HuH-7 (cell line): ENCODE measurements at regions not wholly inside any gene's neighbourhood (a gene's known extent, or its start where the extent isn't known, plus 50 kb on each side); places are given as distances from the start of the nearest gene placed in this dataset.

ENCODE experiments used
- DNase-seq: peaks from one replicate; pipeline ENCODE4 v3.0.0; 2011; ENCODE audit warnings: low spot score

GRCh38 chr11:128261011-128261421 is 326.3 kb downstream of the ETS1 start:
- DNase-seq = no peak

GRCh38 chr11:128260398-128260797 is 327.0 kb downstream of the ETS1 start:
- no peak for DNase-seq

GRCh38 chr11:128259816-128260215 is 327.5 kb downstream of the ETS1 start:
- DNase-seq = no peak

- no peak for DNase-seq
These were observed 332.4 kb downstream of the ETS1 start for GRCh38 chr11:128254941-128255340.

- no peak for DNase-seq
These were observed 336.2 kb downstream of the ETS1 start for GRCh38 chr11:128251140-128251539.

- no peak for DNase-seq
These were observed 336.9 kb downstream of the ETS1 start for GRCh38 chr11:128250482-128250881.

- no peak for DNase-seq
These were observed 340.4 kb downstream of the ETS1 start for GRCh38 chr11:128246810-128247594.

- DNase-seq = no peak
These were observed 341.0 kb downstream of the ETS1 start for GRCh38 chr11:128246364-128246801.

GRCh38 chr11:128244871-128245270 is 342.5 kb downstream of the ETS1 start:
- no peak for DNase-seq

GRCh38 chr11:128242451-128242850 is 344.9 kb downstream of the ETS1 start:
- no peak for DNase-seq

- DNase-seq = no peak
These were observed 346.8 kb downstream of the ETS1 start for GRCh38 chr11:128240546-128240945.

- DNase-seq = no peak
These were observed 348.1 kb downstream of the ETS1 start for GRCh38 chr11:128239306-128239705.

GRCh38 chr11:128238521-128239265 is 348.7 kb downstream of the ETS1 start:
- no peak for DNase-seq

- DNase-seq = no peak
These were observed 350.6 kb downstream of the ETS1 start for GRCh38 chr11:128236506-128237498.

- no peak for DNase-seq
These were observed 351.4 kb downstream of the ETS1 start for GRCh38 chr11:128235958-128236357.

- no peak for DNase-seq
These were observed 351.9 kb downstream of the ETS1 start for GRCh38 chr11:128235426-128235825.

- DNase-seq = no peak
These were observed 353.2 kb downstream of the ETS1 start for GRCh38 chr11:128234143-128234542.

- no peak for DNase-seq
These were observed 354.8 kb downstream of the ETS1 start for GRCh38 chr11:128232588-128232987.

- no peak for DNase-seq
These were observed 355.4 kb downstream of the ETS1 start for GRCh38 chr11:128231845-128232410.

- DNase-seq = no peak
These were observed 359.9 kb downstream of the ETS1 start for GRCh38 chr11:128227466-128227865.

GRCh38 chr11:128226106-128226716 is 361.1 kb downstream of the ETS1 start:
- no peak for DNase-seq
